Sigmoid colon (tissue), 4 donors: ENCODE measurements at regions not wholly inside any gene's neighbourhood (a gene's known extent, or its start where the extent isn't known, plus 50 kb on each side); places are given as distances from the start of the nearest gene placed in this dataset.

Experiments used
- CTCF ChIP-seq, 4 experiments: fragments of 450-650 bp in 3 of 4; fragments of 200-600 bp in 1 of 4; IDR thresholded peaks; one replicate each; pipeline ENCODE4 v1.5.1; 2016 to 2019; ENCODE audit warnings: antibody characterized with exemption in 4 of 4, mild to moderate bottlenecking in 3 of 4, moderate library complexity in 2 of 4
- EP300 ChIP-seq, 4 donors: sonication (generic); formaldehyde crosslinking; IDR thresholded peaks; one replicate each; pipeline ENCODE4 v1.6.1; 2017; ENCODE audit warnings: antibody characterized with exemption in 4 of 4
- POLR2A ChIP-seq, 2 donors: fragments of 450-650 bp; IDR thresholded peaks; one replicate each; pipeline ENCODE4 v1.6.1; 2016; ENCODE audit warnings: antibody characterized with exemption in 2 of 2, mild to moderate bottlenecking in 2 of 2, moderate library complexity in 2 of 2
- POLR2AphosphoS5 ChIP-seq, 4 donors: sonication (generic); formaldehyde crosslinking; IDR thresholded peaks; one replicate each; pipeline ENCODE4 v1.6.1; 2017; ENCODE audit warnings: antibody characterized with exemption in 4 of 4

- no peak for TF ChIP-seq CTCF (IDR thresholded peaks at IDR 0.05)
- TF ChIP-seq POLR2A (IDR thresholded peaks at IDR 0.05), result no peak
- no peak for TF ChIP-seq POLR2AphosphoS5 (IDR thresholded peaks at IDR 0.05)
- TF ChIP-seq EP300 (IDR thresholded peaks at IDR 0.05), result no peak
Observed at GRCh38 chr9:96168882-96169281, 133.1 kb downstream of the HSD17B3 start.
